Stimulated activated CD4-positive, alpha-beta T cell treated with anti-CD3 and anti-CD28 coated beads, Interleukin-4, amount 100 ng/mL, for 48 hours (primary cell): ENCODE measurements at regions not wholly inside any gene's neighbourhood (a gene's known extent, or its start where the extent isn't known, plus 50 kb on each side); places are given as distances from the start of the nearest gene placed in this dataset.
A peak's percentile ranks its signal among the peaks of the same experiment; 100 is the strongest.

Source experiments
- DNase-seq, 2 donors: peaks; one replicate each; pipeline ENCODE4 v3.0.0-alpha.2; 2020; ENCODE audit warnings: low read depth in 2 of 2

- DNase-seq: no peak
Measured at GRCh38 chr16:85422632-85423550, 190.2 kb upstream of the GSE1 start.

GRCh38 chr16:85423631-85424030 is 189.5 kb upstream of the GSE1 start:
- no peak for DNase-seq

- DNase-seq: no peak
Measured at GRCh38 chr16:85424260-85425073, 188.7 kb upstream of the GSE1 start.

GRCh38 chr16:85425074-85425662 is 188.0 kb upstream of the GSE1 start:
- no peak for DNase-seq

- no peak for DNase-seq
Measured at GRCh38 chr16:85426806-85427205, 186.3 kb upstream of the GSE1 start.

GRCh38 chr16:85428168-85428898 is 184.8 kb upstream of the GSE1 start:
- DNase-seq: peak; percentile 26 to 34

- no peak for DNase-seq
Measured at GRCh38 chr16:85428899-85429775, 184.0 kb upstream of the GSE1 start.

GRCh38 chr16:85429776-85430522 is 183.2 kb upstream of the GSE1 start:
- DNase-seq: no peak

GRCh38 chr16:85430523-85431421 is 182.3 kb upstream of the GSE1 start:
- no peak for DNase-seq

GRCh38 chr16:85431431-85432124 is 181.5 kb upstream of the GSE1 start:
- DNase-seq: no peak

- no peak for DNase-seq
Measured at GRCh38 chr16:85432606-85433005, 180.5 kb upstream of the GSE1 start.

GRCh38 chr16:85433477-85433876 is 179.6 kb upstream of the GSE1 start:
- no peak for DNase-seq

GRCh38 chr16:85435286-85435685 is 177.8 kb upstream of the GSE1 start:
- no peak for DNase-seq

- DNase-seq: no peak
Measured at GRCh38 chr16:85435700-85436099, 177.4 kb upstream of the GSE1 start.

- no peak for DNase-seq
Measured at GRCh38 chr16:85436207-85436606, 176.9 kb upstream of the GSE1 start.

GRCh38 chr16:85436636-85437165 is 176.4 kb upstream of the GSE1 start:
- no peak for DNase-seq

GRCh38 chr16:85437166-85438052 is 175.7 kb upstream of the GSE1 start:
- no peak for DNase-seq
